HPDE6-E6E7 (cell line): ENCODE measurements at regions not wholly inside any gene's neighbourhood (a gene's known extent, or its start where the extent isn't known, plus 50 kb on each side); places are given as distances from the start of the nearest gene placed in this dataset.
"Not testable (repeated sequence)": the region's sequence is repeated elsewhere in the genome, so short reads cannot be mapped to it uniquely, and the experiment has no call there.

Experiments
- DNase-seq: peaks from one replicate; pipeline ENCODE4 v3.0.0; 2011; ENCODE audit warnings: missing footprints; ENCODE audit errors: extremely low spot score

DNA sequence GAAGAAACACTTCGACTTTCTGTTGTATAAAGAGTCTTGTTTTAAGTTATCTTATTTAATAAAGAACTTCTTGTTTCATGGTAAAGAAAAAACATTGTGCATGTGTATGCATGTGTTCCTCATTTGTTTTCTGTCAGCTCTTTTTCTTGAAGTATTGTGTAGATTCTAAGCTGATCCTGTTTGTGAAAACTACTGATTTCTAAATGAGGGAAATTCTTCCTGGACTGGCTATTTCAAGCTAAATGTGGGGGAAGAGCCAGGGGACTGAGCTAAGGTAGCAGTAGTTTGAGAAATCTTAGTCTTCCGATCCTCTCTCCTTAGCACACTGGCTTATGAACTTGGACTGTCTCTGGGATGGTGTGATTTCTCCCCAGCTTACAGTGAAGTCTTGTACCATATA lies 56.4 kb upstream of the RBMS1 start:
- no peak for DNase-seq

DNA sequence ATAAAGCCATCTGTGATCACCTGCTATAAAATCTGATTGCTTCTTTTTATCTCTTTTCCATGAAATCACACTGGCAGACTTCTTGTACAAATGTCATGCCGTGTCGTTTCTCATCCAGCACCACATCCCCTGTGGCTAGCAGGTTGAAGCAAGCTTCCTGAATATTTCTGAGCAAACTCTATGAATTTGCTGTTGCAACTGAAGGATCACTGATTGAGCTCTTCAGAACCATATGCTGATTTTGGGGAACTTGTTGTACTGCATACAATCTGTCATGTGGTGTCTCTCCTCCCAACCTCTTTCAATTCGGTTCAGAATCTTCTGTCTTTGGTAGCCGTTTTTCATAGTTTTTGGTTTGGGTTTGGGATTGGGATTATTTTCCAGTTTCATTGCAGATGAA lies 57.7 kb upstream of the RBMS1 start:
- no peak for DNase-seq

DNA sequence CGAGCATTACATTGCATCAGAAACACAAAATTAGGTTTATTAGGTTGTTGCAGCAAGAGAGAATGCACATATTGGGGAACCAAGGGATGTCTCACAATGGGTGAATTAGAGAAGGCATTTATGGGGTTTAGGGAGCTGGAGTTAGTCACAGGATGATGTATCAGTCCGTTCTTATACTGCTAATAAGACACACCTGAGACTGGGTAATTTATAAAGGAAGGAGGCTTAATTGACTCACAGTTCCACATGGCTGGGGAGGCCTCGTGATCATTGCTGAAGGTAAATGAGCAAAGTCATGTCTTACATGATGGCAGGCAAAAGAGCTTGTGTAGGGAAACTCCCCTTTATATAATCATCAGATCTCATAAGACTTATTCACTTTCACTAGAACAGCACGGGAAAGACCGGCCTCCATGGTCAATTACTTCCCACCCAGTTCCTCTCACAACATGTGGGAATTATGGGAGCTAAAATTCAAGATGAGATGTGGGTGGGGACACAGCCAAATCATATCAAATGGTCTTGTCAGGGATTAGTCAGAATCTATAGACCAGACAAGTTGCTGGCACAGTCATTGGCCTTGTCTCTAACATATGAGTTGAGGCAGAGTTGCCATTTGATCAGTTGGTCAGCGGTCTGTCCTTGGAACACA lies 61.9 kb upstream of the RBMS1 start:
- DNase-seq, result no peak

DNA sequence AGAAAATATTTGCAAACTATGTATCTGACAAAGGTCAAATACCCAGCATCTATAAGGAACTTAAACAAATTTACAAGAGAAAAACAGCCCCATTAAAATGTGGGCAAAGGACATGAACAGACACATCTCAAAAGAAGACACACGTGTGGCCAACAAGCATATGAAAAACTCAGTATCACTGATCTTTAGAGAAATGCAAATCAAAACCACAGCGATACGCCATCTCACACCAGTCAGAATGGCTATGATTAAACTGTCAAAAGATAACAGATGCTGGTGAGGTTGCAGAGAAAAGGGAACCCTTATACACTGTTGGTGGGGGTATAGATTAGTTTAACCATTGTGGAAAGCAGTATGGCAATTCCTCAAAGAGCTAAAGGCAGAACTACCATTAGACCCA lies 64.3 kb upstream of the RBMS1 start:
- DNase-seq, result no peak

DNA sequence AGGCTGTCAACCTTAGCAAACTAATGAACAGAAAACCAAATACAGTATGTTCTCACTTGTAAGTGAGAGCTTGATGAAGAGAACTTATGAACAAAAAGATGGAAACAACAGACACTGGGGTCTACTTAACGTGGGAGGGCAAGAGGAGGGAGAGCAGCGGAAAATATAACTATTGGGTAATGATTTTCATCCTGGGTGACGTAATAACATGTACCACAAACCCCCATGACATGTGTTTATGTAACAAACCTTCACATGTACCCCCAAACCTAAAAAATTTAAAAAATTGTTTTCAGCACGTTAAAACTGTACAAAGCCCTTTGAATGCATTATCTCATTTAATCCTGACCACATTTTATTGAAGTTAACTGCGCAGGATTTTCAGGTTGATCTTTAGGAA lies 64.9 kb upstream of the RBMS1 start:
- DNase-seq, result no peak

DNA sequence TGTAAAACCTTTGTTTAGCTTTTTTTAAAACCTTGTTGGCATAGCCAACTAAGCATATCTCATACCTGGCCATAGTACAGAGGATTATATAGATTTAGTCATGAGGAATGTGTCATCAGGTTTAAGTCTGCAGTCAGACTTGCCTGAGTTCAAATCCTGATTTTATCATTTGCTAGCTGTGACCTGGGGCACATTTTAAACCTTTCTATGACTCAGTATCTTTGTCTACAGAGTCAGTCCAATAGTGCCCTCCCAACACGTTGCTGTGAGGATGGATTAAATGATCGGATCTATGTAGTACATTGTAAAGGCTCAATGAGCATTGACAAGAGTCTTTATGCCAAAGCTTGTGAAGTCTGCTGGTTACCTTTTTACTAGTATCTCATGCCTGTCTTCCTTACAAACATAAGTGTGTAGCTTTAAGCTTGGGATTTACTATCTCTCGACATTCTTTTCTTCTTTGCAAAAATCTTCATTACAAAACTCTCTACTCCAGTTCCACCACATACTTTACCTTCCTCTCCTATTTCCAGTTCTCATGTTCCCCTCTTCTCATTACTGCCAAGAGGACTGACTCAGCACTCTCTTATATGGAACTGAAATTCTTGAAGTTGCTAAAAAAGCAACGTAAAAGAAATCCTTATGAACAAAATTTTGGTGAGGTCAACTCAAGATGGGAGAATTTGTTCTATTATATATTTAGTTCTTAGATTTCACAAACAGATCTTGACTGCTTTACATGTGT lies 68.1 kb upstream of the RBMS1 start:
- peak; percentile 23 for DNase-seq

DNA sequence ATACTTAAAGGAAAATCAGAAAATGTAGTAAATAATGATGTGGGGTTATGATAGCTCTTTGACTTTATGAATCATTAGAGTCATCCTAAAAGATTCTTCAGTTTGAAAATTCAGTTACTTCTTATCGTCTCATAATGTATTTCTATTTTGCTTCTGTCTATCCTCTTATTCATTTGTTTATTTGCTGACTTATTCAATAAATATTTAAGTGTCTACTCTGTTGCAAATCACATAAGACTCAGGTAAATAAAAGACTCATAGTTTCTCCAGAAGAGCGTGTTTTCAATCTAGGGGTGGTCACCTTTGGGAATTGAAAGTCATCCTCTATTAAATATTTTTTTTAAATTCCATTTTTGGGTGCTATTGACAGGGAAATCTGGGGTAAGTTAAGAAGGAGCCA lies 69.1 kb upstream of the RBMS1 start:
- DNase-seq, result no peak

DNA sequence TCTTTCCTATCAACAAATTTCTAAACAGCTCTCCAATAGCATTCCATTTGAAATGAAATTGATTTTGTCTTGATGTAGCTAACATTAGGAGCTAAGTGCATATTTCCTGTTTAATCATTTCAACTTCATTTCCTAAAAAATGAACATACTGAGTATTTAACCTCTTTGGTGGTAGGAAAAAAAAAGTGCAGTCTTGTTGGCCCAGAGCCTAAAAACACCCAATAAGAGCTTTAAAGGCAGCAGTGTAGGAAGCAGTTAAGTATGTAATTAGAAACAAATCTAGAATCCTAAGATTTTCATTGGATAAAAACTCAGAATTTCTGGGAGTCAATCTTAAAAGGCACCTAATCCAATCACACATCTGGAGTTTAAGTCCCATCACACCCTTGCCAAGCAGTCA lies 71.0 kb upstream of the RBMS1 start:
- DNase-seq, result no peak

DNA sequence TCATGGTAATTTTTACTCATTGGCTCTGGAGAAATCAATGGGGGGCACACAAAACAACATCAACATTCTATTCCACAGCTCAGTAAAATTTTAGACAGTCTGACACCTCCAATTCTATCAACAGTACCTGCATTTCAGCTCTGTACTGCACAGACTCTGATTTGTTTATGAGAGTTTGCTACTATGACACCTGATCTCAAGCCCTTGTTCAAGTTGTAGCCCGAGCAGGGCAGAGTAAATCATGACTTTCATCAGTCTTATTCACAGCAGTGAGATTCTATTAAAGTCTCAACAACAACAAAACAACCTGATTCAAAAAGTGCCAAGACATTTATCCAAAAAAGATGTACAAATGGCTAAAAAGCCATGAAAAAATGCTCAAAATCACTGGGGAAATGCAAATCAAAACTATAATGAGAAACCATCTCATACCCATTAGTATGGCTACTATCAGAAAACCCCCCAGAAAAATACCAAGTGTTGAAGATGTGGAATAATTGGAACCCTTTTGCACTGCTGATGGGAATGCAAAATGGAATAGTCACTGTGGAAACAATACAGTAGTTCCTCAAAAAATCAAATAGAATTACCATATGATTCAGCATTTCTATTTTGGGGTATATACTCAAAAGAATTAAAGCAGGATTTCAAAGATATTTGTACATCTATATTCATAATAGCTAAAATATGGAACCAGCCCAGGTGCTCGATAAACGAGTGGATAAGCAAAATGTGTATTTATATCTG lies 71.7 kb upstream of the RBMS1 start:
- DNase-seq, result no peak

DNA sequence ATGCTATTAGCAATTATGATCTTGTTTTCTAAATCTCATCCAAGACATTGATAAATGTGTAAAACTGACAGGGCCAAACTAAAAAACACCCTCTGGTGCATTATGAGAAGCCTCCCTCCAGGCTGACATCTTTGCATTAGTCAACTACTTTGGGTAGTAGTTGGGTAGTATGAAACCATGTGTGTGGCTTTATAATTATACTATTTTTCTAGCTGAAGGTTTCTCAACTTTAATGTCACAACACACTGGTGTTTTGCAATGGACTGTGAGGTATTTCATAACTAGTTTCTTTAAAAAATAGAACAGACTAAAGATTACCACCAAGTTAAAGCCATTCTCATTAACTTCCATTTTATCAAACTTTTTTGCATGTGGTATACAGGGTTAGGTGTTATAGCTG lies 73.1 kb upstream of the RBMS1 start:
- DNase-seq, result no peak

DNA sequence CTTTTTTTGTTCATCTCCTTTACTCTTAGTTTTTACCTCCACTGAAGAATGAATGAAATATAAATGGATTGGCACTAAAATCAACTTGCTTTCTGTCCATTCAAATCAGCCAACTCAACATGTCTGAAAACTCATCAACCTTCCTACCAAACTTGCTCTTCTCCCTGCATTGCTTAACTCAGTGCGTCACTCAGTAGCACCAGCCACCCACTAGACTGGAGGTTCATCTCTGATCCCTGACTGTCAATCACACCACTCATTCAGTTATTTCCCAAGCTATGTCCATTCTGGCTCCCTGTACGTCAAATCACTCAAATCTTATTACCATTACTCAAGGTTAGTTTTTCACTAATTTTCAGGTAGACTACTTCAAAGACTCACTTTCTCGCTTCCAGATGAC lies 75.2 kb upstream of the RBMS1 start:
- DNase-seq, result no peak

DNA sequence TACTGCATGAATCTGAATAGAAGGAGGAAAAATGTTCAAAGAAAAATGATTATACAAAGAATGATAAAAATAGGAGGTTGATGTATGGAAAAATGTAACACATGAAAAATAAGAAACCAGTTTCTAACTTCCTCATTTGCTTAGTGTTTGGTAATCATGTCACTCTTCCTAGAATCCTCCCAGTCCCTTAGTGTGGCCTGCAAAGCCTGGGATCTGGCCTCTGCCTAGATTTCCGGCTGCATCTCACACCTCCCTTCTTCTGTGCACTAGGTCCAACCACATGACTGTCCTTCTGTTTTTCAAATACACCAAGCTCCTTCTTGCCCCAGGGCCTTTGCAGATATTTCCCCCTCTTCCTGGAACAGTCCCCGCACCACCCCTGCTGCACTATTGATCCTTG lies 76.8 kb upstream of the RBMS1 start:
- DNase-seq, result no peak

DNA sequence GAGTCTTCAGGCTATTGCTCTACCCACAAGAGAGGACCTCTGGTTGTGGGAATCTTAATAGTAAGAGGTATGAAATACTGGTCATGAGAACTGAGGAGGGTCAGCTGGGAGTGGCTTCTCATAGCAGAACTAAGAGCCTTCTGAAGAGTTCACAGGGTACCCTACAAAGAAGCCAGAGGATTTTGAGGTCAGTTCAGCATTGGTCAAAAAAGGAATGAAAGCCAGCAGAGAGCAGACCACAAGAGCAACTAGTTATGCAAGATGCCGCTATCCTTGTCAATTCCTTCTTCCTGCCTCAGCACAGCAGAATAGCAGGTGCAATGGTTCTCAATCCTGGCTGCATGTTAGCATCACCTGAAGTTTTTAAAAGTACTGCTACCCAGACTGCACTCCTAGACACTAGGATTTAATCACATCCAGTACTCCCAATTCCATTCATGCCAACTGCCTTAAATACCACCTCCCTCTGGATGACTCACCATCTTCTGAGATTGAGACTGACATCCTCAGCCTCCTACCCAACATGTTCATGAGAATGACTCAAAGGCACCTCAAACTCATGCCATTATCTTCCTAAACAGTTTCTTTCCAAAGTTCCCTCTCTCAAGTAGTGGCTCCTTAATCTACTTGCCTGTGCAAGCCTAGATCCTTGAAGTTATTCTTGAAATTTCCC lies 81.0 kb upstream of the RBMS1 start:
- DNase-seq, result peak; percentile 38

DNA sequence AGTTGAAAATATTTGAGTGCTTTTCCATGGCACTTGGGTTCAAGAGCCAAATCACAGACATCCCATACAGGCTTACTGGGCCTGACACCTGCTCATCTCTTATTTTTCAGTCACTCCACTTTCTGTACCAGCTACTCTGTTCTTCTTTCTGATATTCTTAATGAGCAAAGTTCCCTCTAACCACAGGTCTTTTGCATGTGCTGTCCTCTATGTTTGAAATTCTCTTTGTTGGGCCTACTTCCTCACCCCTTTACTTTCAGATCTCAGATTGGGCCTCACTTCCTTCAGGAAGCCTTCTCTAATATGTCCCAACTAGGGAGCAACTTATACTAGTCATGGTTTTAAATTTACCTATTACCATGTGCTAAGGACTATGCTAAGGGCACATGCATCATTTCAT lies 81.8 kb upstream of the RBMS1 start:
- DNase-seq, result no peak

DNA sequence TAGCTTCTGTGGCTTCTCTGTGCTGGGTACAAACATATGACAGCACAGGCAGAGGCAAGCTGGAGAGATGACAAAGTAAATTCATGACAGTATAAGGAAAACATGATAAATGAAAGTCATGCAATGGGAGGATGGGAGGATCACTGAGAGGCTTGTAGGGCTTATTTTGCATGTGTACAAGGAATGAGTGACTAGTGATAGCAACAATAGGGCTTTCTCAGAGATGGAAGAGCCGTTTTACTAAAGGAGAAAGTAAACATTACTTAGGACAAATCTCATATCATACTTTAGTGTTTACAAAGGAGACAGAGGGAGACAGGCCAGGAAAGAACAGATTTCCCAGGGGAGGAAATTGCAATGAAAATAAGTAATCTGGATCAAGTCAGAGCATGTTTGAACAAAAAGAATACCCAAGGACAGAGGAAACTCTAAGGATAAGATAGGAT lies 82.5 kb upstream of the RBMS1 start:
- no peak for DNase-seq

DNA sequence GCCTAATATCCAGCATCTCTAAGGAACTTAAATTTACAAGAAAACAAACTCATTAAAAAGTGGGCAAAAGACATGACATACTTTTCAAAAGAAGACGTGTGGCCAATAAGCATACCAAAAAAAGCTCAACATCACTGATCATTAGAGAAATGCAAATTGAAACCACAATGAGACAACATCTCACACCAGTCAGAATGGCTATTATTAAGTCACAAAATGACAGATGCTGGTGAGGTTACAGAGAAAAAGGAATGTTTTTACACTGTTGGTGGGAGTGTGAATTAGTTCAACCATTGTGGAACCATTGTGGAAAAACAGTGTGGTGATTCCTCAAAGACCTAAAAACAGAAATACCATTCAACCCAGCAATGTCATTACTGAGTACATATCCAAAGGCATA lies 83.5 kb upstream of the RBMS1 start:
- DNase-seq, result not testable (repeated sequence)

DNA sequence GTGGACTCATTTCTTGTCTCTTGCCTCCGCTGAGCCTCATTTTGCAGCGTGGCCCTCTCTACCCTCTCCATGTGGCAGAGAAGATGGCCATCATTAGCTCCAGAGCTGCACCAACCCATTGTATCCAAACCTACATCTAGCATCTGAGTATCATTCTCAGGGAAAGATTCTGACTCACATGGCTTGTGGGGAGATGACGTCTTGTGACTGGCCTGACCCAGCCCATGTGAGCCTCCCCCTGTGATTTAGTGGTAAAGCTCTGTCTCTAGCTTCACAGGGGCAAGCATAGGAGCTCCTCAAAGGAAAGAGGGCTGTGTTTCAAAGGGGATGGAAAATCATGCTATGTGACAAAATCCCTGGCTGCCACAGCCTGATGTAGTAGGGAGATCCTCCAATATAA lies 87.4 kb upstream of the RBMS1 start:
- DNase-seq, result no peak

DNA sequence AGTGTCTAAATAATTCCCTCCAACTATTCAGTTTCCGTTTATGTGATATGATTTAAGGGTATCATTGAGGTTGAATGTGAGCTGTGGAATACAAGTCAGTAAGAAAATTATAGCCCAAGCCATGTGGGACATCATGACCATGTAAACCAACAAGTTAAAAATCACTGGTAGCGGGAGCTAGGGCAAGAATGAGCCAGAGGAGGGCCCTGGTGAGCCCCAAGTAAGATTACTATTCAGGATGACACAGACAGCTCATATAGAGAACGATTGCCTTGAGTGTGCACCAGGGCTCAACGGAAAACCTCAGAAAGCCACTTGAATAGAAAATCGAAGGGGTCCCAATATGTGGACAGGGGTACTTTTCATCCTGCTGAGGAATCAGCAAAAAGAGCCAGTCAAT lies 87.8 kb upstream of the RBMS1 start:
- no peak for DNase-seq

DNA sequence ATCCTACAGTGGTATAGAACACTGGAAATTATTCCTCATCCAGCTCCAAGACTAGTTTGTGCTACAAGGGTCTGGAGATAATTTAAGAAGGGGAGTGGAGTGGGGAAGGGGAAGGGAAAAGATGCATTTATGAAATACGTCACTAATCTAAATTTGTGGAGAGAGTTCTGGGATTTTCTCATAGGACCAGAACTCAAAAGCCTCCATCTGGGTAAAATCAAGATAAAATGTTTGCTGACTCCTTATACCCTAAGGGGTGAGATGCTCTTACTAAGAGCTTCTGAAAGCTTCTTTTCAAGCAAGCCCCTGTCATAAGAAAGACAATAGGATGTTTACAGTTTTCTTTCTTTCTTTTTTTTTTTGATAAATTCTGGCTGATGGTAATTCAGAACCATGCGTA lies 88.5 kb upstream of the RBMS1 start:
- no peak for DNase-seq

DNA sequence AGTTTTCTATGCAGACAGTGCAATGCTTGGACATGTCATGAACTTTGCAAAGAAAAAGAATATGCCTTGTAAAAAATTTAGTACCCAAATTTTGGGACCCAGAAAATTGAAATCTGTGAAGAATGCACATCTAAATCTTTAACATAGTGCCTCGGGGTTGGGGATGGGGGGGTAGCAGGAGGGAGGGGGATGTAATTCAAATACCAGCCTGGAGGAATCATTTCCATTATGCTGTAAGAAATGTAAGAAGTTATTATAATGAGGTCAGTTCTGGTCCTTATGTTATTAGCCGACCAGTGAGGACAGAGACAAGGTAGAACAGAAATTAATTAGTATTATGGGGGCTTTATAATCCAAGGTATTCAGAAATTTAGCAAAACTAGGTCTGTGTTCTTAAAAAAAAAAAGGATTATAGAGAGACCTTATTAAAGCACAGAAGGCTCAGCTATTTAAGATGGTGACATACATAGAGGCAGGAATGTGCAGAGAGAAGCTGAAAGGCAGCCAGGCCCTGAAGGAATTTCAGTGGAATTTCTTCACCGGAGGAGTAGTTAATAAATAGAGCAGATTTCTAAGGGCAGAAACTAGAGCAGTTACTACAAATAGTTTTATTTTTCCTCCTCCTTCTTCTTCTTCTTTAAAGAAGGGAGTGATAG lies 89.0 kb upstream of the RBMS1 start:
- DNase-seq, result no peak

DNA sequence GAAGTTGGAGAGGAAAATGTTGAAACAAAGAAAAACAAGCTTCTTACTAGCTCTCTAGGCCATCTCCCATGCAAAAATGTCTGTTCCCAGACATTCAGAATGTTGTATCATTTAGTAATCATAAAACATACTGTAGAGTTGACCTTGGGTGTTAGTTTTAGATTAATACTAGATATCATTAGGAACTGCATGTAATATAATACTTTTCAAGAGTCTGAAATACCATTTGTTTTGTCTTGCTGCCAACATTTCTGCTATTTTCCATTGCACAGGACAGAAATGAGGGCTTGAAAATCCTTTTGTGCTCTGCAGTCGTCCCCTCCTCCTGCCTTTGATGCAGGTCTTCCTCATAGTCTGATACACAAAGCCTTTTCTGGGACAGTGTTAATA lies 89.5 kb upstream of the RBMS1 start:
- DNase-seq, result no peak
